GM13976 (cell line): ENCODE measurements at regions not wholly inside any gene's neighbourhood (a gene's known extent, or its start where the extent isn't known, plus 50 kb on each side); places are given as distances from the start of the nearest gene placed in this dataset.

Experiments
- DNase-seq: peaks from one replicate; pipeline ENCODE4 v3.0.0; 2012; ENCODE audit warnings: low spot score
- in situ Hi-C: fragments of 300-500 bp; cut with MboI; formaldehyde crosslinking; loops from one replicate; pipeline ENCODE4 v1.12.0; 2022; ENCODE audit warnings: low sequenced_read_pairs, mixed read lengths, inconsistent platforms; ENCODE audit not compliant: unreplicated experiment
- TF ChIP-seq, protein P1 (sequence below): IDR thresholded peaks from 2 replicates; pipeline ENCODE4 v1.5.1; 2012; ENCODE audit warnings: borderline replicate concordance, mild to moderate bottlenecking; ENCODE audit not compliant: insufficient read depth; ENCODE audit errors: extremely low read depth, missing control alignments, control extremely low read depth

DNA sequence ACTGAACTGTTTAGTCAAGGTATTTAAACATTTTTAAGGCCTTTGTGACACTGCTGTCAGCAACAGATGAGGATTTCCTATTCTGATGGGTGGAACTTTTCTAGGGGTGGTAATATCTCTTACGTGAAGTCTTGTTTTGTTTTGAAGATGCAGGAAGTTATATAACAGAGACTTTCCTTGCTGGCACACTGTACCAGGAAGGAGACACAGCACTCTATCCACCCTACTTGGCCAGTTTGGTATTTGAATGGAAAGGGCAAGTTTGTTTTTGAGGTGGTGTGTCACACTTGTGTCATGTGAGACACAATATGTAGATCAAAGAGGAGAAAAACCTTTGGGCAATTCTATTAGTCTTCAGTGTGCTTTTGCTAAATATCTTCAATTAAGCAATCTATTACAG, 51.6 kb upstream of the SRP54 start:
- TF ChIP-seq, protein P1, sequence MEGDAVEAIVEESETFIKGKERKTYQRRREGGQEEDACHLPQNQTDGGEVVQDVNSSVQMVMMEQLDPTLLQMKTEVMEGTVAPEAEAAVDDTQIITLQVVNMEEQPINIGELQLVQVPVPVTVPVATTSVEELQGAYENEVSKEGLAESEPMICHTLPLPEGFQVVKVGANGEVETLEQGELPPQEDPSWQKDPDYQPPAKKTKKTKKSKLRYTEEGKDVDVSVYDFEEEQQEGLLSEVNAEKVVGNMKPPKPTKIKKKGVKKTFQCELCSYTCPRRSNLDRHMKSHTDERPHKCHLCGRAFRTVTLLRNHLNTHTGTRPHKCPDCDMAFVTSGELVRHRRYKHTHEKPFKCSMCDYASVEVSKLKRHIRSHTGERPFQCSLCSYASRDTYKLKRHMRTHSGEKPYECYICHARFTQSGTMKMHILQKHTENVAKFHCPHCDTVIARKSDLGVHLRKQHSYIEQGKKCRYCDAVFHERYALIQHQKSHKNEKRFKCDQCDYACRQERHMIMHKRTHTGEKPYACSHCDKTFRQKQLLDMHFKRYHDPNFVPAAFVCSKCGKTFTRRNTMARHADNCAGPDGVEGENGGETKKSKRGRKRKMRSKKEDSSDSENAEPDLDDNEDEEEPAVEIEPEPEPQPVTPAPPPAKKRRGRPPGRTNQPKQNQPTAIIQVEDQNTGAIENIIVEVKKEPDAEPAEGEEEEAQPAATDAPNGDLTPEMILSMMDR: no peak
- DNase-seq: peak; percentile 27
- in situ Hi-C loops: no loop called here

DNA sequence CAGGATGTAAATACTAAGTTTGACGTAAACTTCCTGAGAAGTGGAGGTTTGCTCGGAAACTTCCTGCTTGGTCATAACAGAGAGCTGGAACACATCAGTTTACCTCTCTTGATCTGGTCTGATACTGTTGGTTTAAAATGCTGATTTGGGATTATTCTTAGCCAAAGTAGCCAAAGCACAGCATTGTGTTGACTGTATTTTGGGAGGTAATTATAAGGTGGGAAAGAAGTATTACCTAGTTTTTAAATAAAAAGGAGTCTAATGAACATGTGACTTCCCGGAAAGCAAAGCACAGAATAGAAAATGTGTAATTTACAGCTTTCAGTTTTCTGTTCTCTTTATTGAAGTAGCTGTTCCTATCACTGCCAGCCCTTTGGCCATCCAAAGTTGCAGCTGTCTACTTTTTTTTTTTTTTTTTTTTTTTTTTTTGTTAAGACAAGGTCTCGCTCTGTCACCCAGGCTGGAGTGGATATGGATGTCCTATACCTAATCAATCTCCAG, 52.2 kb upstream of the SRP54 start:
- peak; percentile 48 for DNase-seq
- in situ Hi-C loops: no loop called here
- TF ChIP-seq, protein P1: no peak

DNA sequence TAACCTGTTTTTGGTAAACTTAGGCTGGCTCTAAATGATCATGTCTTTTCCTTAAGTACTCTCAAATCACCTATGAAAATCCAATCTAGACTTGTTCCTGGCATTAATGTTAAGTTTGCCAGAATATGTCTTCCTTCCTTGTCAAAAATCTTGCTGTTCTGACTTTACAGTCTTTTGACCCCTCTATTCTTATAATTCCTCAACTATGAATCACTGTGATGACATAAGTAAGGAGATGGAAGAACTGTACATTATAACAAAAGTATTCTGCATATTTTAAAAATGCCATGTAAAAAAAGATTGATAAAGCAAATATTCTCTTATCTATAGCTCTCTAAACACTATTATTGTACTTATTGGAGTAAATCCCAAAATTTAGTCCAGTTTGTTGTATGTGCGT, 51.4 kb upstream of the BAZ1A start:
- no peak for DNase-seq
- in situ Hi-C loops: no loop called here
- TF ChIP-seq, protein P1: no peak
